ENCODE measurements at regions not wholly inside any gene's neighbourhood (a gene's known extent, or its start where the extent isn't known, plus 50 kb on each side); places are given as distances from the start of the nearest gene placed in this dataset.
"Not testable (repeated sequence)": the region's sequence is repeated elsewhere in the genome, so short reads cannot be mapped to it uniquely, and the experiment has no call there.

GRCh38 chr16:50448981-50449380 is 80.2 kb upstream of the BRD7 start:
- no peak for DNase-seq

DNA sequence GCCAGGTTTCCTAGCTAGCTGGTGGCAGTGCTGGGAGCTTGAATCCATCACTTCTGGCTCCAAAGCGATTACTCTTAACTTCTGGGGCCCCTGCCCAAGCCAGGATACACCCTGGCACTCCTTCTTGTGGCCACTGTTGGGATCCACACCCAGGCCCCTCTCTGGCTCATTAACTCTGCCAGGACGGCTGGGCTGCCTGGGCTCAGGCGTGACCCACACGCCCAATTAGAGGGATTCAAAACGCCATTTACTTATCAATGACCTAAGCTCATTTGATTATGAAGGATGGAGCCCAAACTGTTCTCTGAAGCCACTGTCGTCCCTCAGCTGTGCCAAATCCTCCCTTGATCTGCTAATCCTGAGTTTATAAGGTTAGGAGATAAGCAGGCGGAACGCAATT is 79.7 kb upstream of the BRD7 start:
- peak; percentile 30 for DNase-seq

DNA sequence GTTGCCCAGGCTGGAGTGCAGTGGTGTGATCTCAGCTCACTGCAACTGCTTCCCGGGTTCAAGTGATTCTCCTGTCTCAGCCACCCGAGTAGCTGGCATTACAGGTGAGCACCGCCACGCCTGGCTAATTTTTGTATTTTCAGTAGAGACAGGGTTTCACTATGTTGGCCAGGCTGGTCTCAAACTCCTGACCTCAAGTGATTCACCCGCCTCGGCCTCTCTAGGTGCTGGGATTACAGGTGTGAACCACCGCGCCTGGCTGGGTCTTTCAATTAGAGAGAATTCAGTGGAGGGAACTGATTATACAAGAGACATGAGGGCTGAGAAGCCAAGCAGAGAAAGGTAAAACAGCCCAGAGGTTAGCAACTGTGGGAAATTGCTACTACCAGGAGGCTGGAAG is 78.6 kb upstream of the BRD7 start:
- DNase-seq = not testable (repeated sequence)

DNA sequence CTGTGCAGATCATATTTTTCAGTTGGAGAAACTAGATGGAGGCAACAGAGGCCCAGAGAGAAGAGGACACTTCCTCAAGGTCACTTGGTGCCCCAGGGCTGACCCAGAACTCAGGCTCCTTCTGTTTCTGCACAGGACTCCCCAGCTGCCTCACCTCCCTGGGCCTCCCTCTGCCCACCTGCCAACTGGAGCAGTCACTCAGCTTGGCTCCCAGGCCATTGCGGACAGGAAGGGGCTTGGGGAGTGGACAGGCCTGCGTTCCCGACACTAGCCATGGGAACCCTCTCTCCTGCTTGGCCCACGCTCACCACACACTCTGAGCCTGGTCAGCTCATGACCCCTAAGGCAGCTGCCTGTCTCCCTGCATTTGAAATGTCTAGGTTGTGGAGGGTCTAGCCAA is 78.1 kb upstream of the BRD7 start:
- no peak for DNase-seq

DNA sequence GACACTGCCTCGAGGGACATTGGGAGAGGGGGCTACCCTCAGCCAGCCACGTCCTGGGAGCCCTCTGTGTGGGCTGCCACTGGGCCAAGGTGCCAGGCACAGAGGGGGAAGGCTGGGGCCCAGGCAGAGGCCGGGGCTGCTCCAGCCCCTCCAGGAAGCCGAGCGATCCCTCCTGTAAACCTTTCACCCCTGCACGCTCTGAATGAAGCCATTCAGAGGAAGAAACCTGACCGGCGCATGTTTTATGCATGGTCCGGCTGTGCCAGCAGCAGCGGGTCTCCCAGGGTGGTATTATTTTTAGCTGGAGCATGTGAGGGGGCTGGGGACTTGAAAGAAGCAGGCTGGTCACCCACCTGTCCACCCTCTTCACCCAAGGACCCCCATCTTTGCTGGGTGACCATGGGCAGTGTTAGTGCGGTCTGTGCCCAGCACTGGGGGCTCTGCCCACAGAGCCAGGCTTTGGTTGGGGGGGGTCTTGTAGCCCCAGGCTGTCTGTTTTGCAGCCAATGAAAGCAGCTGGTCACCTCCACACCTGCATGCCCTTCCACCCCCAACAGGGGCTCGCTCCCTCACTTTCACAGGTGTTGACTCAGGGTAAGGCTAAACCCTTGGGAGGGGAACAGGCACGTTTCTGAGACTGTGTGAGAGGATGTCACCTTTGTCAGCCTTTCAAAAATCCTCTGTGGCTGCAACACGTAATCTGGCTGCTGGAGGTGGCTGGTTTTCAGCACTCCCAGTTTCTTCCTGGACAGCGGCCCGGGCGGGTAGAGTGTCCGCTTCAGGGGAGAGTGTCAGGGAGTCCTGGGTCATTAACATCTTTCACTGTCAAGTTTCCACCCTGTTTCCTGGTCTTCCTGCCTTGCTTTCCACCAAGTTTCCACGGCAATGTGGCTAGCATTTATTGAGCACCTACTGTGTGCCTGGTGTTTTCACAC is 77.1 kb upstream of the BRD7 start:
- no peak for DNase-seq

- no peak for DNase-seq
Observed at GRCh38 chr16:50444526-50444925, 75.7 kb upstream of the BRD7 start.

- DNase-seq = no peak
Observed at GRCh38 chr16:50442221-50442620, 73.4 kb upstream of the BRD7 start.

DNA sequence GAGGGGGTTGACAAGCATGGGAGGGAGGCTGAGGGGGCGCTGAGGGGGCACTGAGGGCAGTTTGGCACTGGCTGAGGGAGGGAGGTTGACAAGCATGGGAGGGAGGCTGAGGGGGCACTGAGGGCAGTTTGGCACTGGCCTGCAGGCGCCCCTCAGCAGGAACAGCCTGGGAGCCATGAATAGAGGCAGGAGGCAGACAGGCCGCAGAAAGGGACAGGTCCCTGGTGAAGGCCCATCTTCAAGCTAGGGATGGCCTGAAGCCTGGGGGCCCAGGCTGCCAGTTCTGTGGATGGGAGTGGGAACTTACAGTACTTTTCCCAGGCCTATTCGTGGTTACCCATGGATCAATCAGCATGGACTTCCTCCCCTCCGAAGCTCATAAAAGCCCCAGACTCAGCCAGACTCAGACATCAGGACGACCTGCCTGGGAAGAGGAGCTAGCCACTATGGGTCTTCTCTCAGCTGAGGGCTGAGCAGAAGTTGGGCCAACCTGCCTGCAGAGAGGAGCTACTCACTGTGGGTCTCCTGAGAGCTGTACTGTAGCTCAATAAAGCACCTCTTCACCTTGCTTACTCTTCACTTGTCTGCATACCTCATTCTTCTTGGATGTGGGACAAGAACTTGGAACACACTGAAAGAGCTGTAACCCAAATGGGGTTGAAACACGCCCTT is 72.8 kb upstream of the BRD7 start:
- DNase-seq = no peak

DNA sequence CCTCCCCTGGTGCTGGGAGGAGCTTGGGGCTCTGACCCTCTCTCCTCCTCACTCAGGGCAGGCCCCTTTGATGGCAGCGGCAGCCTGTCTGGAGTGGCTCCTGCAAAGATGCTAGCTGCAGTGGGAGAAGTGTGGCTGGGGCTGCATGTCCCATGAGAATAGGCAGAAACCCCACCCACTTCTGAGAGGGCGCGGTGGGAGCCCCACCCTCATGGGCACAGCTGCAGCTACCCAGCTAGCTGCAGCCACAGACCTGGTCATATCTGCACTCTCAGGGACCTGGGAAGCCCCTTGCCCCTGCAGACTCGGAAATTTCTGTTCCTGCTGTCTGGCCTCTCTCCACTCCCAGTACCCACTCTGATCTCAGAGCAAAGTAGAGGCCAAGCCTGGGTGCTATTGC is 72.2 kb upstream of the BRD7 start:
- DNase-seq = no peak

- DNase-seq = no peak
Observed at GRCh38 chr16:50440531-50440930, 71.7 kb upstream of the BRD7 start.

DNA sequence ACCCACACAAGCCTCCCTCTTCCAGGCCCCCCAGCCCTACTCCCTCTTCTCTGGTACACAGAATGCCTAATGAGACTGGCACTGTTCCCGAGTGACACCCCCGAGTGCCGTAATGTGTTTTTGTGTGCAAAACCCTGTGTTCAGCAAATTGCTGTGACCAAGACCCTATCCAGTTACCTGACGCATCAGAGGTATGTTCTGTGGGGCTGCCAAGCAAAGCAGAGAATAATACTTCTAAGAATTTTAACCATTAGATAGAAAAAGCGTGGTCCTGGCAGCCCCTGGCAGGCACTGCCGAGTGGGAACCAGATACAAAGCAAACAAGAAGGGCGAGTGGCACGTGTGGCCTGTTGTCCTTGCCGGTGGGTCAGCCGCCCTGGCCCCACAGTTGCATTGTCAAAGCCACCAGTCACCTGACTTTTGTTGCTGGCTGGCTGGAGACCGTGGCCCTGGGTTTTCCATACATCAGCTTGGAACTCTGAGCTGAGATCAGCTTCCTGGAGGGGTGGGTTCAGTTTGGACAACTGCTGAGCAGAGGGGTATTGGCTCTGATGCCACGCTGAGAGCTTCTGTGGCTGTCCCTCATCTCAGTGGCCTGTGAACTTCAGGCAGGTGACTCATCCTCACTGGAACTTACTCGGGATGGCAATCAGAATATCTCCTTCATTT is 69.1 kb upstream of the BRD7 start:
- no peak for DNase-seq

- no peak for DNase-seq
Observed at GRCh38 chr16:50436271-50436670, 67.5 kb upstream of the BRD7 start.

DNA sequence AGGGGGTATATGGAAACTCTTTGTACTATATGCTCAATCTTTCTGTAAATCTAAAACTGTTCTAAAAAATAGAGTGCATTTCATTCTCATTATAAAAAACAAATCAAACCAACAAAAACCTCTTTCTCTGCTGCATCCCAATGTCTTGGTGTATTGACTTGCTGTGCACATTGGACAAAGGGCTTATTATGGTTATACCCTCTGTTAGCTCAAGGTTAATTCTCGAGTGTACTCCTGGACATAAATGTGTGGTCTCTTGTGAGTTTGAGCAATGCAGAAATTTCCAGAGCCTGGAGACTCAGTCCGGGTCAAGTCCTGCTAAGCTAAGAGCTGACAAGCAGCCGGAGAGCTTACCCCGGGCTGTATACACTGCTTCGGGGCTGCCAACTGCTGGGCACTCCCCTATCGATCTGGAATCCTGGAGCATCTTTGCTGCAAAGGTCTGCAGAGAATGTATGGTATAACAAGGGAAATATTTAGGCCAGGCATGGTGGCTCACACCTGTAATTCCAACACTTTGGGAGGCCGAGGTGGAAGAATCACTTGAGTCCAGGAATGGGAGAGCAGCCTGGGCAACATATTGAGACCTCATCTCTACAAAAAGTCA is 66.2 kb upstream of the BRD7 start:
- DNase-seq = no peak

GRCh38 chr16:50430076-50430475 is 61.3 kb upstream of the BRD7 start:
- DNase-seq = no peak

GRCh38 chr16:50428742-50429141 is 60.0 kb upstream of the BRD7 start:
- DNase-seq = no peak

- no peak for DNase-seq
Observed at GRCh38 chr16:50428116-50428515, 59.3 kb upstream of the BRD7 start.

DNA sequence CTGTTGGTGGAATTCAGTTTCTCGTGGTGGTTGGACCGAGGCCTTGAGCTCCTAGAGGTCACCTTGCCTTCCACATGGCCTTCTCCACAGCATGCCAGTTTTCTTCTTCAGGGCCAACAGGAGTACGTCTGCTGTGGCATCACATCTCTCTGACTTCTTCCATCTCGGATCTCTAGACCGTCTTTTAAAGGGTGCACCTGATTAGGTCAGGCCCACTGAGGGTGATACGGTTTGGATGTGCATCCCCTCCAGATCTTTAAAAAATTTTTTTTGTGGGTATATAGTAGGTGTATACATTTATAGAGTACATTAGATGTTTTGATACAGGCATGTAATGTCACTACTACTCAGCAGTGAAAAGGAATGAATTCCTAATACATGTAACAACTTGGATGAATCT is 58.3 kb upstream of the BRD7 start:
- DNase-seq = no peak

GRCh38 chr16:50425648-50426047 is 56.9 kb upstream of the BRD7 start:
- no peak for DNase-seq

DNA sequence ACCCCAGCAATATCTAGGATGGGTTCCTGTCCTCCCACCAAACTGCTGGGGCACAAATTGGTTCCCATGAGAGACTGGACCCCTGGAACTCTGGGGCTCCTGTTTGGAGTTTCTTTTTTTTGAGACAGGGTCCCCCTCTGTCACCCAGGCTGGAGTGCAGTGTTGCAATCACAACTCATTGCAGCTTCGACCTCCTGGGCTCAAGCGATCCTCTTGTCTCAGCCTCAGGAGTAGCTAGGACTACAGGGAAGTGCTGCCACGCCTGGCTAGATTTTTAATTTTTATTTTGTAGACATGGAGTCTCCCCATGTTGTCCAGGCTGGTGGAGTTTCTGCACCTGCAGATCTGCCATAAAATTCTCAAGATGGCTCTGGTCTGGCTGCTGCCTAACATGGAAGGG is 56.3 kb upstream of the BRD7 start:
- no peak for DNase-seq

GRCh38 chr16:50422926-50423325 is 54.1 kb upstream of the BRD7 start:
- no peak for DNase-seq

- no peak for DNase-seq
Observed at GRCh38 chr16:50419116-50419515, 50.3 kb upstream of the BRD7 start.

All from hematopoietic multipotent progenitor cell treated with erythropoietin and hydrocortisone succinate and interleukin-3 and kit ligand, for 6 days (in vitro differentiated cells).